Right cardiac atrium (tissue), 5 donors: ENCODE measurements at regions not wholly inside any gene's neighbourhood (a gene's known extent, or its start where the extent isn't known, plus 50 kb on each side); places are given as distances from the start of the nearest gene placed in this dataset.

Source experiments
- ATAC-seq, 2 donors: fragments of 200-7000 bp; cut with Tn5 transposase; one replicate each; pipeline versions ENCODE4 v1.8.0 to v1.9.1; 2020; ENCODE audit warnings: moderate library complexity in 2 of 2, mild to moderate bottlenecking in 1 of 2
- DNase-seq, 3 donors: peaks; one replicate each; pipeline ENCODE4 v3.0.0-alpha.2; 2020
- H3K27ac ChIP-seq: one replicate; pipeline ENCODE4 v1.5.1; 2013; ENCODE audit warnings: mild to moderate bottlenecking, low read length, control low read depth, moderate library complexity
- H3K27me3 ChIP-seq: one replicate; pipeline ENCODE4 v1.6.1; 2013; ENCODE audit not compliant: control insufficient read depth, insufficient read depth
- H3K4me1 ChIP-seq: one replicate; pipeline ENCODE4 v1.6.1; 2013; ENCODE audit warnings: low read length; ENCODE audit not compliant: control insufficient read depth, insufficient read depth
- H3K4me3 ChIP-seq: one replicate; pipeline ENCODE4 v1.5.1; 2013; ENCODE audit warnings: low read length, control low read depth
- H3K9me3 ChIP-seq: one replicate; pipeline ENCODE4 v1.6.1; 2013; ENCODE audit warnings: low read length; ENCODE audit not compliant: control insufficient read depth
- WGBS: extraction: QIAGEN DNeasy Blood & Tissue Kit; methylation state at CpG from one replicate; pipeline ENCODE4 v1.1.7; 2013; 5-methylcytosine and 5-hydroxymethylcytosine counted together
- intact Hi-C, 4 donors: fragments of 100-400 bp; cut with DNase I; formaldehyde crosslinking; loops; one replicate each; pipeline versions ENCODE4 v1.11.0 to v1.14.0; 2022 to 2023
- donor health status: healthy with polysubstance abuse.
- donor health status: DM: no; HTN: yes; CAD: no.
- donor health status: DM: no; HTN: no; CAD: no.
- donor health status: DM: no; HTN: yes; CAD: no; lungs with severe emphysema.
- donor health status: DM: yes; HTN: yes; CAD: no.

DNA sequence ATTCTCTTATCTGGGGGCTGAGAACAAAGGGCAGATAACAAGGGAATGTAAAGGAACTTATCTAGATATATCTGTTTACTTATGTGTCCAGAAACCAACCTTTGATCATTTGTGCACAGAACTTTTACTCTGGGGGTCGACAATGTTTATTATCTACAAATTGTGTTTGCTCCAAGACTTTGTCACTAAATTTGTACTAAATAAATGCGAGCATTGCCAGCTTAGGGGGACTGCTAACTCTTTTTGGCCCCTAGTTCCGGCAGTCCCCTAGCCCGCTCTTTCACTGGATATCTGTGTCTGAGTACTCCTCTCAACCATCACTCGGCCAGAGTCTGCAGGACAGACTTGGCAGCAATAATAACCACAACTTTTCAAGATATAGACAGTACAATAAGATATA lies 88.2 kb downstream of the FSCB start:
- no peaks in the 10 kb centered on the region for H3K9me3 ChIP-seq

GRCh38 chr14:44417809-44418208 lies 89.3 kb downstream of the FSCB start:
- Histone ChIP-seq H3K27me3 (no peaks in the 10 kb centered on the region), H3K4me3 (no peak overlapping the region), H3K4me1 (no peaks in the 10 kb centered on the region), H3K9me3 (no peaks in the 10 kb centered on the region), H3K27ac (no peak overlapping the region)
- intact Hi-C loops, result no loop called here
- ATAC-seq, result no peak
- no peak for DNase-seq
- 86% methylated on average over 1 of the region's 1 CpG for WGBS

More for the DNA sequence above, 88.2 kb downstream of the FSCB start:
- Histone ChIP-seq H3K4me3 (no peak overlapping the region), H3K27me3 (no peaks in the 10 kb centered on the region), H3K27ac (no peak overlapping the region), H3K4me1 (no peaks in the 10 kb centered on the region)
- intact Hi-C loops, result no loop called here
- DNase-seq (no peak), ATAC-seq (no peak)
- WGBS, result 65% methylated on average over 5 of the region's 5 CpGs

DNA sequence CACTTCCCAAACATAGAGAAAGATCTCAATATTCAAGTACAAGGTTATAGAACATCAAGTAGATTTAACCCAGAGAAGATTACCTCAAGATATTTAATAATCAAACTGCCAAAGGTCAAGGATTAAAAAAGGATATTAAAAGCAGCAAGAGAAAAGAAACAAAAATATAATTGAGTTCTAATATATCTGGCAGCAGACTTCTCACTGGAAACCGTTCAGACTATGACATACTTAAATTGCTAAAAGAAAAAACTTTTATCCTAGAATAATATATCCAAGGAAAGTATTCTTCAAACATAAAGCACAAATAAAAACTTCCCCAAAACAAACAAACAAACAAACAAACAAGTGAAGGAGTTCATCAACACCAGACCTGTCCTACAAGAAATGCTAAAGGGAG lies 92.4 kb downstream of the FSCB start:
- no peaks in the 10 kb centered on the region for H3K4me1 ChIP-seq
- intact Hi-C loops, result no loop called here
- WGBS, result 56% methylated on average over 1 of the region's 1 CpG
- H3K27ac ChIP-seq, result no peak overlapping the region
- DNase-seq (no peak), ATAC-seq (no peak)
- H3K4me3 ChIP-seq, result no peak overlapping the region
- no peaks in the 10 kb centered on the region for H3K9me3 ChIP-seq
- no peaks in the 10 kb centered on the region for H3K27me3 ChIP-seq

DNA sequence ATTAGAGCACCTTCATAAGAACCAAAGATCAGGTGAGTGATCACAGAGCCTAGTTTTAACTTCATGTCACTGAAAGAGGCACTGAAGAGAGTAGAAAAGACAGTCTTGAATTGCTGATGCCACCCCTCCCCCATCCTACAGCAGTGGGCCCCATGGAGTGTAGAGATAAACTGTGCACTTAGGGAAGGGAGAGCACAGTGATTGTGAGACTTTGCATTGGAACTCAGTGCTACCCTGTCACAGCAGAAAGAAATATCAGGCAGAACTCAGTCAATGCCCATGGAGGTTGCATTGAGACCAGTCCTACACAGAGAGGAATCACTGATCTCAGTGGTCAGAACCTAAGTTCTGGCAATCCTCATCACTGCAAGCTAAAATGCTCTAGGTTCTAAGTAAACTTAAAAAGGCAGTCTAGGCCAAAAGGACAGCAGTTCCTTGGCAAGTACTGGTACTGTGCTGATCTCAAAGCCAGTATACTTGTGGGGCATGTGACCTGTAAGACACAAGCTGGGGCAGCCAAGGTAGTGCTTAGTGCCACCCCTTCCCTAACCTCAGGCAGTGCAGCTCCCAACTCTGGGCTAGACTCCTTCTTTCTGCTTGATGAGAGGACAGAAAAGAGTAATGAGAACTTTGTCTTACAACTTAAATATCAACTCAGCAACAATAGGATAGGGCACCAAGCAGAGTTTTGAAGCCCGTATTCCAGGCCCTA lies 94.1 kb downstream of the FSCB start:
- DNase-seq (no peak), ATAC-seq (no peak)
- Histone ChIP-seq H3K9me3 (no peaks in the 10 kb centered on the region), H3K27ac (no peak overlapping the region), H3K4me3 (no peak overlapping the region), H3K4me1 (no peaks in the 10 kb centered on the region), H3K27me3 (no peaks in the 10 kb centered on the region)
- intact Hi-C loops, result no loop called here
- WGBS, result 71% methylated on average over 1 of the region's 1 CpG

DNA sequence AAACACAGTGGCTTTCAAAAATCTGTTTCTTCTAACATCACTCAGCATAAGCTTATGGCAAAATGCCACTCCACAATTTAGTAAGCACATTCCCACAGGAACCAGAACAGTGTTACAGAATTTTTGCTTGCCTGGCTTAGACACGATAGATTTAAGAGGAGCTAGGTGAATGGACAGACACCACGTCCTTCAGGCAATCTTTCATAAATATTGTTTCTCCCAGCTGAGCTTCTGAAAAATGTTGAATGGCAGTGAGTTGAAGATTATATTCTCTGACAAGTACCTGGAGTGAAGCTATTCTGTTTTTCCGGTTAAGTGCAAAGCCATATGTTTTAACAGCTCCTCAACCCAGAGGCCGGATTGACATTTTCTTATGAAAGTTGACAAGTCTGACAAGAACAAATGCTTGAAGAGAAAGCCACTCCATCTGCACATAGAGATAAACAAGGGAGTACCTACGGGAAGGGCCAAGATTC lies 102.0 kb downstream of the FSCB start:
- no peak for DNase-seq
- Histone ChIP-seq H3K27ac (no peak overlapping the region), H3K27me3 (no peaks in the 10 kb centered on the region), H3K4me3 (no peak overlapping the region), H3K4me1 (no peaks in the 10 kb centered on the region), H3K9me3 (no peaks in the 10 kb centered on the region)
- ATAC-seq, result no peak
- intact Hi-C loops, result no loop called here
- WGBS, result 47% methylated on average over 5 of the region's 5 CpGs

GRCh38 chr14:44404599-44404998 lies 102.5 kb downstream of the FSCB start:
- Histone ChIP-seq H3K4me1 (no peaks in the 10 kb centered on the region), H3K4me3 (no peak overlapping the region), H3K27ac (no peak overlapping the region), H3K9me3 (no peaks in the 10 kb centered on the region), H3K27me3 (no peaks in the 10 kb centered on the region)
- intact Hi-C loops, result no loop called here
- 57% methylated on average over 3 of the region's 3 CpGs for WGBS
- no peak for DNase-seq
- ATAC-seq, result no peak

DNA sequence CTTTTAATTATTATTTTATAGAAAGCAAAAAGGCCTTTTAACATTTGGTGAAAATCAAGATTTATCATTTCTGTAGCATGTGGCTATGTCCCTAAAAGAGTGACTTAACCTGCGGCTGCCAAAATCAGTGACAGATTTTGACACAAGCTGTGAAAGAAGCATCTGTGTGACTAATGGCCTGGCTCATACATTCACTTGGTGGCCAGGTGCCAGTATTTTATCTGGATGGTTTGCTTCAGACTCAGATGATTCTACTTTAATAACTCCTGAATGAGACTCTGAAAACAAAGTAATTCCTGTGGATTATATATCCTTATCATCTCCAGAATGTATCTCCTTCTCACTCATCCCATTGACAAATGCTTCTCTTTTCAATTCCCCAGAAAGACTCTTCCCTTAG lies 103.0 kb downstream of the FSCB start:
- DNase-seq (peak in 2 of 3 donors; percentile 18 to 51), ATAC-seq (no peak)
- Histone ChIP-seq H3K4me3 (no peak overlapping the region), H3K4me1 (no peaks in the 10 kb centered on the region), H3K9me3 (no peaks in the 10 kb centered on the region), H3K27me3 (no peaks in the 10 kb centered on the region), H3K27ac (no peak overlapping the region)
- WGBS, result 36% methylated on average over 1 of the region's 1 CpG
- intact Hi-C loops, result no loop called here

- Histone ChIP-seq H3K4me3 (no peak overlapping the region), H3K27me3 (no peaks in the 10 kb centered on the region), H3K4me1 (no peaks in the 10 kb centered on the region), H3K9me3 (no peaks in the 10 kb centered on the region), H3K27ac (no peak overlapping the region)
- no peak for ATAC-seq
- intact Hi-C loops, result no loop called here
- DNase-seq, result no peak
- 62% methylated on average over 3 of the region's 3 CpGs for WGBS
Measured at GRCh38 chr14:44403193-44403592, 103.9 kb downstream of the FSCB start.

DNA sequence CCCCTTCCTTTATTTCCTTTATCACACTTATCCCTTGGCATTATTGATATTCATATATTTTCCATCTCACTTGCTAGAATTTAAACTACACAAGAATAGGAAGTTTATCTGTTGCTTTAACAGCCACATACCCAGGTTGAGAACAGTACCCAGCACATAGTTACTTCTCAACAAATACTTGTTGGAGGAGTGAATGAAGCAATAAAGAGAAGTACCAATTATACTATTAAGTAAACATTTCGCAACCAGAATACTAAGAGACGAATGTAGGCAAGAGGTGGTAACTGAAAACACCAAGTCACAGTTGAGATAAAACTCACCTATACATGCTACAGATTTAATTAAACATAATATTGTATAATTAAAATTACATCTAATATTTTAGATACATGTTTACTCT lies 110.9 kb downstream of the FSCB start:
- H3K4me1 ChIP-seq, result no peaks in the 10 kb centered on the region
- ATAC-seq, result no peak
- H3K9me3 ChIP-seq, result no peaks in the 10 kb centered on the region
- 88% methylated on average over 2 of the region's 2 CpGs for WGBS
- intact Hi-C loops, result no loop called here
- DNase-seq, result no peak
- no peak overlapping the region for H3K4me3 ChIP-seq
- no peaks in the 10 kb centered on the region for H3K27me3 ChIP-seq
- no peak overlapping the region for H3K27ac ChIP-seq

GRCh38 chr14:44392984-44393383 lies 114.1 kb downstream of the FSCB start:
- Histone ChIP-seq H3K27ac (no peak overlapping the region), H3K4me3 (no peak overlapping the region), H3K27me3 (no peaks in the 10 kb centered on the region), H3K9me3 (no peaks in the 10 kb centered on the region), H3K4me1 (no peaks in the 10 kb centered on the region)
- intact Hi-C loops, result no loop called here
- 74% methylated on average over 2 of the region's 2 CpGs for WGBS
- DNase-seq, result no peak
- ATAC-seq, result no peak

DNA sequence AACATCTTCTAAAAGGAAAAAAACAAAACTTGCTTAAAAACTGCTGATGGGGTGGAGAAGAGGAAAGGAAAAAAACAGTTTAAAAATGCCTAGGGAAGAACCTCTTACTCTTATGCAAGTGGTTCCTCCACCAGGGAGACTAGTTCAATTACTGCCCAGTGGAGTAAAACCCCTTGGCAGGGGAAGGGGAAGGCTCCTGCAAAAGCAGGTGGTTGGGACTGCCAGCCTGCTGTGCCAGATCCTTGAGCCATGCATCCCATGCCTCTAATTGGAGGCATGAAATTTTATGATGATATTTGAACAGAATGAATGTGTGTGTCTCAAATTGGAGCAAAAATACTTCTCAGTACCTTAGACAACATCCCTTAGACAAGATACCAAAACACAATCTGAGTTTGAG lies 118.8 kb downstream of the FSCB start:
- ATAC-seq (no peak), DNase-seq (no peak)
- intact Hi-C loops, result no loop called here

GRCh38 chr14:44385906-44386305 lies 121.2 kb downstream of the FSCB start:
- WGBS, result 89% methylated on average over 6 of the region's 6 CpGs
- intact Hi-C loops, result no loop called here
- DNase-seq (peak in 1 of 3 donors; percentile 18), ATAC-seq (no peak)
- Histone ChIP-seq H3K9me3 (no peaks in the 10 kb centered on the region), H3K4me3 (no peak overlapping the region), H3K4me1 (no peaks in the 10 kb centered on the region), H3K27ac (no peak overlapping the region), H3K27me3 (no peaks in the 10 kb centered on the region)

More for the DNA sequence above, 118.8 kb downstream of the FSCB start:
- H3K9me3 ChIP-seq, result no peaks in the 10 kb centered on the region
- no peak overlapping the region for H3K27ac ChIP-seq
- H3K4me3 ChIP-seq, result no peak overlapping the region
- H3K4me1 ChIP-seq, result no peaks in the 10 kb centered on the region
- no peaks in the 10 kb centered on the region for H3K27me3 ChIP-seq
